NCI-H510A (cell line): ENCODE measurements at regions not wholly inside any gene's neighbourhood (a gene's known extent, or its start where the extent isn't known, plus 50 kb on each side); places are given as distances from the start of the nearest gene placed in this dataset.
"Not testable (repeated sequence)": the region's sequence is repeated elsewhere in the genome, so short reads cannot be mapped to it uniquely, and the experiment has no call there.

Experiments
- DNase-seq: peaks from one replicate; lab custom pipeline; 2025; lab: John Stamatoyannopoulos, UW

- DNase-seq, result no peak
Observed at GRCh38 chr22:49697047-49697446, 130.6 kb downstream of the BRD1 start.

GRCh38 chr22:49694462-49695260, 133.0 kb downstream of the BRD1 start:
- DNase-seq, result no peak

- DNase-seq, result no peak
Observed at GRCh38 chr22:49693848-49694247, 133.8 kb downstream of the BRD1 start.

DNA sequence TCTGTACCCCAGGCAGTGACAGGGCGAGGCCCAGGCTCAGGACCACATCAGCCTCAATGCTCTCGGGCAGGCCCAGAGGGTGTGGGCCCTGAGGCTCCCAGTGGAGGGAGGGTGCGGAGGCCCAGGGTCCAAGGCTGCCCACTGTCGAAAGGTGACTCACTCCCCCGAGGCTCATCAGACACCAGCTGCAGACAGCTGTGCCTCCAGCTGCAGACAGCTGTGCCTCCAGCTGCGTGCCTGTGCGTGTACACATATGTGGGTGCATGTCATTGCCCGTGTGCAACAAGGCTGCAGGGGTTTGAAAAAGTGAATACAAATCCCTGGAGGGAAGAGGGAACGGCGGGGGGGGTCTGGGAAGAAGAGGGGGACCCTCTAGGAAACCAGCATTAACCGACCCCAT, 134.3 kb downstream of the BRD1 start:
- no peak for DNase-seq

GRCh38 chr22:49692499-49693225, 135.0 kb downstream of the BRD1 start:
- no peak for DNase-seq

GRCh38 chr22:49691256-49691655, 136.4 kb downstream of the BRD1 start:
- no peak for DNase-seq

DNA sequence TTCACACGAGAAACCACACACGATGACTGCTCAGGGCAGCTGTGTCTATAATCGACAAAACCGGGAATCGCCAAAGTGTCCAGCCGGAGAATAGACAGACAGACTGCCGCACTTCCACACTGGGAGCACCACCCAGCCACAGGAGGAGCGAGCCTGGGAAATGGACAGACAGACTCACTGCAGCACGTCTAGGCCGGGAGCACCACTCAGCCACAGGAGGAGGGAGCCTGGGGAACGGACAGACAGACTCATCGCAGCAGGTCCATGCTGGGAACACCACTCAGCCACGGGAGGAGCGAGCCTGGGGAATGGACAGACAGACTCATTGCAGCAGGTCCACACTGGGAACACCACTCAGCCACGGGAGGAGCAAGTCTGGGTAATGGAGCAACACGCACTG, 137.2 kb downstream of the BRD1 start:
- no peak for DNase-seq

GRCh38 chr22:49689858-49690257, 137.8 kb downstream of the BRD1 start:
- no peak for DNase-seq

DNA sequence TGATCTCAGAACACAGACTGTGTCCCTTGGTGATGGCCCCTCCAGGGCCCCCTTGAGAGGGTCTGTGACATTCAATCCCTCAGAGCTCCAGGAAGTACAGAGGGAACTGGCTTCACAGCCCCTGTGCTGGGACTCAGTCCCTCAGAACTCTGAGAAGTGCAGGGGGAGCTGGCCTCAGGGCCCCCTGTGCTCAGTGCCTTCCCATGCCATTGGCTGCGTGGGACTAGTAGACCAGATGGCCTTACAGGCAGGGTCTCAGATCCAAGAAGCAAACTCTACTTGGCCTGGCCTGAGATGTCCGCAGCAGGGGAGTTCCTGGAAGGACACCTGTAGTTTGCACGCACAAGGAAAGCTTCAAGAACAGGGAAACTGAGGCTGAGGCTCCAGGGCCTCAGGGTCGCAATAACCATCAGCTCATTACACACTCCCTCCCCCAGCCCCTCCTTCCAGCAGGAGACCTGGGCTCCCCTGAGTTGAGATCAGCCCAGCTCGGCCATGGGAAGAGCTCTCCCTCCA, 138.4 kb downstream of the BRD1 start:
- no peak for DNase-seq

DNA sequence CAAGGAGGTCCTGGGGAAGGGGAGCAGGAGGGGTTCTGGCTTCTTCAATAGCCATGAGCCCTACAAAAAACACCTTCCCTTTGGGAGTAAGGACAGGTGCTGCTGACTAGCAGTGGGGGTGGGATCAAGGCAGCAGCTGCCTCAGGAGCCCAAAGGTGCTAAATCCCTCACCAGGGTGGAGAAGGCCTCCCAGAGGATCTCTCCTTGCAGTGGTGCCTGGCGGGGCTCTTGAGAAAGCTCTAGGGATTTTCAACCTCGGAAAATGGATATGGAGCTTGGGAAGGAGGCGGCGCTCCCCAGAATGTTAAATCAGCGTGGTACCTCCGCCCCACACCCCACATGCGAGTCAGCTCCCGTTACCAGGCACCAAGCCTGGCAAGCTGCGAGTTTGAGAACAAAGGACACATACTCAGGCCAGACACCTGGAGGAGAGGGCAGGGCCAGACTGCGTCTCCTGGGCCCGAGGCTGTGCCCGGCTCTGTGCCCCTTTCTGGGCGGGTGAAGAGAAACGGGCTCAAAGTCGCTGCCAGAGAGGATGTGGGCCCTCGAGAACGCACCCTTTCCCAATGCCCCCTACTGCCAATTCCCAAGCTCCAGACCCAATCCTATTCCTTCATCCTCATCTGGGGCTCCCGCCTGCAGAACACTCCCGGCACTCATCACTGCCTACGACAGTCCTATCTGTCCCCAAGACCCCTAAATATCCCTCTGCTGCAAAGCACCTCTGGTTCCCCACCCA, 139.0 kb downstream of the BRD1 start:
- no peak for DNase-seq

- DNase-seq, result no peak
Observed at GRCh38 chr22:49687786-49688515, 139.7 kb downstream of the BRD1 start.

GRCh38 chr22:49687333-49687732, 140.3 kb downstream of the BRD1 start:
- no peak for DNase-seq

DNA sequence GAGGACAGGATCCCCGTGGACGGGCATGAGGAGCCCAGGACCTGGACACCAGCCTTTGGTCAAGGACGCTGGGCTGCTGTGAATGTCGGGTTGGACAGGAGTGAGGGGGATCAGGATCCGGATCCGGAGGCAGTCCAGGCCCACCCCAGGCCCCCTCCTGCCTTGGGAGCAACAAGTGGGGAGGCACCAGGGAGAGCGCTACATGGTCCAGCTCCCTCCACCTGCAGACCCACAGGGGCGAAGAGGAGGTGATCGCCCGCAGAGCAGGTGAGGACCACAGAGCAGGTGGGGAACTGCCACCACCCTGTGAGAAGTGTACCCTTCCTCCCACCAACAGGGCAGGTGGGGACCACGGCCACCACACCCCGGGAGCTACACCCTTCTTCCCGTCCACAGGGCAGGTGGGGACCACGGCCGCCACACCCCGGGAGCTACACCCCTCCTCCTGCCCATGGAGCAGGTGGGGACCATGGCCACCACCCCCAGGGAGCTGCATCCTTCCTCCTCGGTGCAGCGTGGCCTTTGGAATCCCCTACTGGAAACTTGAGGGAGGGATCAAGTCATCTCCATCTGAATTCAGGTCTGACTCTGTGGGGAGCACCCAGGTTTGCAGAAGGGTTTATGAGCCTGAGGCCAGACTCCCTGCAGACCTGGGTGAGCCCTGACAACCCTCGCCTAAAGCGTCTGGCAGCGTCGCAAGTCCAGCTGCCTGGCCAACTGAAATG, 141.0 kb downstream of the BRD1 start:
- no peak for DNase-seq

- DNase-seq, result no peak
Observed at GRCh38 chr22:49685686-49686085, 142.0 kb downstream of the BRD1 start.

- no peak for DNase-seq
Observed at GRCh38 chr22:49685116-49685515, 142.6 kb downstream of the BRD1 start.

DNA sequence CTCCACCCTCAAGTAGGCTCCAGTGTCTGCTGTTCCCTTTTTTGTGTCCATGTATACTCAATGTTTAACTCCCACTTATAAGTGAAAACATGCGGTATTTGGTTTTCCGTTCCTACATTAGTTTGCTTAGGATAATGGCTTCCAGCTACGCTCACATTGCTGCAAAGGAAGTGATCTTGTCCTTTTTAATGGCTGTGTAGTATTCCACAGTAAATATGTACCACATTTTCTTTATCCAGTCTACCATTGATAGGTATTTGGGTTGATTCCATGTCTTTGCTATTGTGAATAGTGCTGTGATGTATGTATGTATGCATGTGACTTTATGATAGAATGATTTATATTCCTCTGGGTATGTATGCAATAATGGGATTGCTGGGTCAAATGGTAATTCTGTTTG, 144.6 kb downstream of the BRD1 start:
- DNase-seq, result no peak

- DNase-seq, result not testable (repeated sequence)
Observed at GRCh38 chr22:49680819-49681218, 146.9 kb downstream of the BRD1 start.

GRCh38 chr22:49678842-49679170, 148.9 kb downstream of the BRD1 start:
- no peak for DNase-seq

GRCh38 chr22:49678137-49678841, 149.4 kb downstream of the BRD1 start:
- no peak for DNase-seq

DNA sequence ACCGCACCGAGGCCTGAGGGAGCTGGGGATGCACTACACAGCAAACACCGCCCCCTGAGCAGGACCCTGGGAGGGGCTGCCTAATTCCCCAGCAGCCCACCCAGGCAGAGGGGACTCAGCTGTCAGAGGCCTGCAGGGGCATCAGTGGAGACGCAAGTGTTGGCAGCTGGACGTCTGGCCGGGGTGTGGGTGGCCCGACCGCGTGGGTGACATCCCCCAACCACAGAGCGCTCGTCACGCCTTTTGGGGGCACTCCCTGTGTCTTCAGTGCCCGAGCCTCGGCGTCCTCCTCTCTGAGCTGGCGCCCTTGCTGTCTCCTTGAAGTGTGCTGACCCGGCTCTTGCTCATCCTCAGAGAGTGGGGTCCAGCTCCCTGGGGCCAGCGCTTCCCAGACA, 150.2 kb downstream of the BRD1 start:
- DNase-seq, result no peak
